Glomerular endothelial cell (primary cell): ENCODE measurements at regions not wholly inside any gene's neighbourhood (a gene's known extent, or its start where the extent isn't known, plus 50 kb on each side); places are given as distances from the start of the nearest gene placed in this dataset.

Experiments used
- DNase-seq: peaks from one replicate; pipeline ENCODE4 v3.0.0-alpha.2; 2011; ENCODE audit warnings: low read depth, low spot score; ENCODE audit errors: extremely low read depth

DNA sequence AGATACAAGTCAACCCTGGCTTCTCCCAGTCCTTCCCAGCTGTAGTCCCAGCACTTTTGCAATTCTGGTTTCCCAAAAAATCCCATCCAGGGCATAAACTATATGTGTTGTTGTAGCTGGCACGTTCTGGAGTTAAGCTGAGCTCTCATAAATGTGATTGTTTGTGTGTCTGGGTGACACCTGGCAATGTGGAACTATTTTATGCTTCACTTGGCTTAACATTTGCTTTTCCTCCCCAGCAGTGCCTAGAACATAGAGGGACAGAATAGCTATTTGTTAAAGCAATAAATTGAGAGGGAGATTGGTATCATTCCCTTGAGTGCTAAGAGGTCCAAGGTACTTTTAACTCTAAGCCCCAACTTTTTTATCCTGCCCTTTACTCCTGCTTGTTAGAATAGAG is 575.9 kb upstream of the NOX3 start:
- DNase-seq, result no peak

DNA sequence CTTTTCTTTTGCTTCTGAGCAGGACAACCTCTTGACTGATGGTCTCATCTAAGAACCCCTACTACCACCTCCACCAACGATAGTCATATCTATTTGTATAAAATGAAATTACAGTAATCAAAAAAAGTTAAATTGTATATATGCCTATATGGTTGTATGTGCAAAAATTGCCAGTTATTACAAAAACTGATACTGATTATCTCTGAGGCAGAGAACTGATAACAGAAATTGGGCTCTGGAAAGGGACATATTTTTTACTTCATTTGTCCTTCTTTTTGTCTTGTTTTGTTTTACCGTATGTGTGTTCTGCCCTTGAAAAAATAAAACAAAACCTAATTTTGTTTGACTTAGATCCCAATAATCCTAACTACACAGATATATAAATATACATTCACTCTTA is 574.4 kb upstream of the NOX3 start:
- no peak for DNase-seq

DNA sequence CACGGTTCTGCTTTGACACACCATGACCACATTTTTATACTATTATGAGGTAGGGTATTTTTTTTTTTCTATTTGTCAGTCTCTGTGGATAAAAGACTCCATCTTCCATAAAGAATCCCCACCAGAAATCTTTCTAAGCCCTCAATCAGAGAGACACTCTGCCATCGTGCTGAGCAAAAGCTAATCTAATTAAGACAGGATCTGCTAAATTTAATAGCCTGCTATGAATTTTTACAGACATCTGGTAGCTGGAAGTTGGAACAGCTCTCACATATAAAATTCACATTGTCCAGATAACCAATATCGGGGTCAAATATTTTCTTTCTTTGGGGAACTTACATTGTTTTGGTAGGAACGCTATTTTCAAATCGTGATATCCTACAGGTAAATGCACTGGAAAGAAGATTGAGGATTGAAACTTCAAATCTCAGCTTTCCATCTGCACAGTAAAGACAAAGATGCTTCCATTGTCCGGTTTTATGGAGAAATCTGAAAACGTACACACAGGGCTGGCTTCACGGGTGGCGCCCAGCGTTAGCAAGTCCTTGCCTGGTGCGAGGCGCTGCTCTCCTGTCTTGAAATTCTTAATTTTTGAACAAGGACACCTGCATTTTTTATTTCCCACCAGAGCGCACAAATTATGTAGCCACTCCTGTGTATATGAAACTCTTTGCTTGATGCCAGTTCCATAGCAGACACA is 573.8 kb upstream of the NOX3 start:
- DNase-seq, result no peak

DNA sequence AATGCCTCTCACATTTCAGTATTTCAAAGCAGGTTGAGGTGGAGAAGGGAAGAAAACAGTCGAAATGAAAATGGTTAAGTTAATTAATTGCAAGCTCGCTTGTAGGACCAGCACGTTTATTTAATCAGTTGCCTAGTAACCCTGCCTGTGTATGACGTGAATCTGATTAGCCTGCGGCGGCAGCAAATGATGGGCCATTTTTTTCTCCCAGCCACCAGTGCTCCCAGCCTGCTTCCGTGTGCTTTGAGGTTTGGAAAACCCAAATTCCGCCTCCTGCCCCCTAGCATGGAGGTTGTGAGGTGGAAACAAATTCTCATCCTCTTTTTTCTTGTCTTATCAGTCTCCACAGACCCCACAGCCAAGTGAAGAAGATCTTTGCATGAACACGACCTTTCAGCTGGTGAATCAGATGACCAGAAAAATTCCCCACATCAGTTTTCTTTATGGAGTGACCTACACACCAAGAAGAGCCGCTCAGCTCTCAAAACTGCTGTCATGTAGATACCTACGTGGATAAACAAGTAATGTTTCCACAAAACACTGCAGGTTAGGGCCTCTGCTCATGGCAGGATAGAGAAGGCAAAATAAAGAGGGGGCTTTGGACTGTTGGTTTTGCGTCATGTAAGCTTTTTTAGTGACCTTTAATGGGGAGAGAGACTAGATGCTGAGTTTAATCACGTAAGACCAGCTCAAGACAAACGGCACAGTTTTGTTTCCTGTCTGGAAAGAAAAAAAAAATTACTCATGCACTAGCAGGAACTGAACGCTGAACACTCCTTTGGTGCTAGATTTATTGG is 572.9 kb upstream of the NOX3 start:
- DNase-seq, result no peak

DNA sequence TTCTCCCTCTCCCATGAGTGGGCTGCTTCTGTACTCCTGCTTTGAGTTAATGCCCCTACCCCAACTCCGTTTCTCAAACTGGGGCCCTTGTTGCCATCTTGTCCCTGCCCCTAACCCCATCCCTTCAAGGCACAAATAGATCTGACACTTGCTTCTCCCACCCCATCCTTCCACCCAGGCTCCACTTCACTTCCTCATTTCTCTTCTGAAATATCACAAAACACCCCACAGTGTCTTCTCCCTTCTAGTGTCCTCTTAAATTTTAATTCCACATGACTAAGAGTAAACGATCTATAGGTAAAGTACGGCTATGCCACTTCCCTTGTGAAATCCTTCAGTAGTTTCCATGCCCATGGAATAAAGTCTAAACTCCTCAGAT is 571.6 kb upstream of the NOX3 start:
- DNase-seq, result no peak

DNA sequence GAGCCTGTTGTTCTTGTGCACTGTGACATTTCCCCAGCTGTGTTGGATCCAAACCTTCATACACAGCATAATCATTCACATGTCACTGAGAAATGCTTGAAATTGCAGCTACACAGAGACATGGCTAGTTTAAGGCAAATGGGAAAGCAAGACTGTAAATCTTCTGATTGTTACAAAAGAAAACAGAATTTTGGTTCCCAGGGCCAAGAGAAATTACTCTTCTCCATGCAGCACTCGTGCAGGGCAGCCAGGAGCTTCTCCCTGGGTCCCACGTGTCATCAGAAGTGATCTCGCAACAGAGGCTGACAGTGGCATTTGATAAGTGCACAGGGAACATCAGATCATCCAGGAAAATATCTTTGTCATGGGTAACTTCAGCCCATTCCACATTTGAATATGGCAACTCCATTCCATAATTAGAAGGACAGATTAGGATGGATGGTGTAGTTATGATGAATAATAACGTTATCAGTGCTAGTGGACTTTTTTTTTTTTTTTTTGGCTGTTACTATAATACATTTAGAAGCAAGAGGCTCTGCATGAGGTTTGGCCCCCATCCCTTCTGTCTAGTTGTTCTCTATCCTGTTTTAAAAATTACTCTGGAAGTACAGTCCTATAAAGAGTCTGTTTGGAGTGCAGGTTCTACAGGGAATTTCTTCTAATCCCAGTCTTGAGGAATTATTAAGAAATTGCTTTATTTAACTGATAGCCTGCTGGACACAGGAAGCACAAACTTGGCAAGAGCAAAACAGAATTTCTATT is 571.0 kb upstream of the NOX3 start:
- no peak for DNase-seq

DNA sequence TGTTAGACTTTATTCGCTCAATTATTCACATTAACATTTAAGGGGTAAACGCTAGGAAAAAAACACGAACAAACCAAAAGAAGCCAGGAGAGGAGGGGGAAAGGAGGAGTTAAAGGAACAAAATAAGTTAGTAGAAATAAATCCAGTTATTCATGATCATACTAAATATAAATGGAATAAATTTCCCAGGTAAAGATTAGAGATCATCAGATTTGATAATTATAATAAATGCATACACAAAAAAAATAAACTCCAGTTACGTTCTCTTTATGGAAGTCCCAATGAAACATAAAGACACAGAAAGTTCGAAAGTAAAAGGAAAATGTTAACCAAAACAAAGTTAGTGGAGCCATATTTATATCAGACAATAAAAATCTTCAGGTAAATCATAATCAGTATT is 568.7 kb upstream of the NOX3 start:
- no peak for DNase-seq

DNA sequence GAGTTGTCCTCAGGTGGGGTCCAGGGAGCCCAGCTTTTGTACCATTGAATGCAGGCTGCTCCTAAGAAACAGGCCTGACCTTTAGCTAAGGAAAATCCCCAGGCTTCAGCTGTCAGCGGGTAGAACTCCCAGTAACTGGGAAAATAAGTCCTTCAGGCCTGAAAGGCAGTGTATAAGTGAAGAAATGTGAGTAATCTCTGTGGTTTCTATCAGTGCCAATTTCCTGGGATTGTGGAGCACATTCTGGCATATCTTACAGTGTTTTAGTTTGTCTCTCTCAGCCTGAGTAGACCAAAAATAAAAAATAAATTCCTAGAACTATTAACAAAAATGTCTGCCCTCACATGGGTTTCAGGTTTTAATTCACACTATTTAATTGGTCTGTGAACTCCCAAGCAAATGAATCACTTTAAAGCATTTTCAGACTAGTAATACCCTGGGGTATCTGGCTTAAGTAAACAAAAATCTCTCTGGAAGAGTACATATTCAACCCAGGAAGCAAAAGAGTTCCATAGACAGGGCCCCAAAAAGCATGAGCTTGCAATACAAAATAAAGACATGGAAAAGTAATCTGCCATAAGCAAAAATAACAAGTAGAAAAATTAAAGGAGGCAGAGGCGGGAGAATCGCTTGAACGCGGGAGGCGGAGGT is 566.2 kb upstream of the NOX3 start:
- DNase-seq, result no peak

DNA sequence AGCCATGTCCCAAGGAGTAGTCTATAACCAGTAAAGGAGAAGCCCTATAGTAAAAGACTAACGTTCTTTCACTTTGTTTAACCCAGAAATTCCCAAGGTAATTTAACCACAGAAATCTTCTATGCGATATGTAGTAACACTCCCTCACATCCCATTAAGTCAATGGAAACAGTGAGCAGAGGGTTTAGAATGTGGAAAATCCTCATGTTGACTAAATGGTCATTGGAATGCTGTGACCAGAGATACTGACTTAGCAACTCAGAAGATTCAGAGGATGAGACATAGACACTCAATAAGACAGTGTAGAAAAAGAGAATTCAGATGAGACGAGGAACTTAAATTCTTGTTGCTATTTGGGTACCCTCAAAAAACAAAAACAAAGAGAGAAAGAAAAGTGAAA is 562.2 kb upstream of the NOX3 start:
- no peak for DNase-seq

DNA sequence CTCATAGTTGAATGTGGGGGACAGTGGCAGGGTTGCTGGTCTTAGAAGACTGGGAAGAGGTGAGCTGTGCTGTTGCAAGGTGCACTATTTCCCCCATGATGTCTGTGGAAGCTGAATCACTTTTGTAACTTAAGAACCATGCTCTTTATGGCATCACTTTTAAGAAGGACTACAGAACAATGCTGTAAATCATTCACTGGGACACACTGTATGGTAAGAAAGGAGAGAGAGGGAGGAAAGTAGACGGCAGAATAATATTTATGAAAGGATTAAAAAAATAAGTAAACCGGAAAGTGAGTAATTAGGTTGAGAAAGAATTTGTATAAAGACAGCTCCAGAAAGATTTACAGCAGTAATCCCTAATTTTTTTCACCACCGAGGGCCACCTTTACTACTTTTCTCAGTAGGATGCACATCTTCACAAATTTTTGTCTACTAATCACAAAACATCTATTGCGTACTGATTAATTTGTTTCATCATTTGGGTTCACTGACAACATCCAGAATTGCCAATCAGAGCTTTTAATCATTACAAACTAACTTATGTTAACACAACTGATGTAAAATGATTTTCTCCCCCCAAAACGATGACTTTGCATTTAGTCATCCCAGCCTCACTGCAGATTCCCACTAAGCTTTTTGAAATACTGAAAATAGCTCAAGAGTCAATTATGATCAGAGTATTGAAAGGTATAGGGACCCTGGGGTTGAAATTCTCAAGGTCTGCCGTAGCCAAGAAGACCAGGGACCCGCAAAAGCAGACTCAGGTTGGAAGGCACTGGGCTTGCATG is 560.7 kb upstream of the NOX3 start:
- DNase-seq, result no peak

DNA sequence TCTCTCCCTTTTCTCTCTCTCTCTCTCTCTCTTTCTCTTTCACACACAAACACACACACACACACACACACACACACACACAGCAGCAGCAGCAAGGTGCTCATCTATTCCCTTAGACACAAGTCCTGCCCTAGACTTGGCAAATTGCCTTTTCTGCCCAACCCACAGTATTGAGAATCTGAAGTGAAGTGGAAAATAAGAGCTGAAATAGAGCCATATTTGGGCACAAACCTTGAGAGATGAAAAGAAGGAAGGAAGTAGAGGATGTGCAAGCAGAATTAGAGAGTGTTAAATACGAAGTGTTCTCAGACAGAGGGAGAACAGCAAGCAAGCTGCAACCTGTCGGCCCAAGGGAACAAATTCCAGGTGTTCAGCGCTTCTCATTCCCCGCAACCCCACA is 557.5 kb upstream of the NOX3 start:
- no peak for DNase-seq

DNA sequence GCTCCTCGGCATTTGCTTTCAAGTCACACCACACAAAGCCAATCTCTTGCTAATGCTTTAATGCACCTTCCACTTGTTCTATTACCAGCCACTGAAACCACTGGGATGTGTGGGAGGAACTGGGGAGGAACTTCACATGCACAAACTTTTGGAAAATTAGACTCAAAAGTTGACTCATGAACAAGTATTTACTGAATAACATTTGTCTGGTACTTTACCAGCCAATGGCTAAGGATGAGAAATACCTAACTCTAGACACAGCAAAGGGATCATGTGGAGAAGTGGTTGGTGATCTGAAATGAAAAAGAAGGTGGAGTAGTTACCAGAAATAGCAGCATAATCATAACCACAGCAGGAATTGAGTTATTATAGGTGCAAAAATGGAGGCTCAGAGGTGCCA is 554.0 kb upstream of the NOX3 start:
- no peak for DNase-seq

DNA sequence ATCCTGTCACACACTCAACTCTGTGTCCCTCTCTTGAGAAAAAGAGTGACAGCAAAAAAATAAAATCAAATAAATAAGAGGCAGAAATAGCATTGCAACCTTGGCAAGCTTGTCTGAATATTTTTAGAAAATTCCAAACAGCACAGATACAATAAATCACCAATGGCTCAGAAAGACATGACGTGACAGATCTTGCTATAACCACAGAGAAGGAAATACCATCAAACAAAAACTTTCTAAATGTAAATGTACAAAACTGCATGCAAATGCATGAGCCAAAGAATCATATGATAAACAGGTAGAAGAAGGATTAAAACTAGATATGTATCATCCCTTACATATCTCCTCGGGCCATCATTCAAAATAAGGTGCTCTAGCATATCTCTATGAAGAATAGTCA is 549.2 kb upstream of the NOX3 start:
- no peak for DNase-seq

DNA sequence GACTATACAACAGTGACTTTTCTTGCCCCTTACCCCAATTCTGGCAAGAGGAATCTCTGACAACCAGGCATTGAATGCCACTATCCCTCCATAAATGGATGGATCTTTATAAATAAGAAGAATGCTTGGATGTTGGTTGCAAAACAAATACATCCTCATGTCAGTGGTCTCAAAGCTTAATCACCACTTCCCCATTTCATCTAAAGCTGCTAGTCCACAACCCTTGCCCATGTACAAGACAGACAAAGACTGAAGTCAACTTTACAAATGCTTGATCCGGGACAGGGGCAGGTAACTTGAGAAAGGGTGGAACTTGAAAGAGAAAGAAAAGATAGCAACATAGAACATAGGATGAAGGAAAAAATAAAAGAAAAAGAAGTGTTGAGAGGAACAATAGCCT is 540.5 kb upstream of the NOX3 start:
- no peak for DNase-seq

DNA sequence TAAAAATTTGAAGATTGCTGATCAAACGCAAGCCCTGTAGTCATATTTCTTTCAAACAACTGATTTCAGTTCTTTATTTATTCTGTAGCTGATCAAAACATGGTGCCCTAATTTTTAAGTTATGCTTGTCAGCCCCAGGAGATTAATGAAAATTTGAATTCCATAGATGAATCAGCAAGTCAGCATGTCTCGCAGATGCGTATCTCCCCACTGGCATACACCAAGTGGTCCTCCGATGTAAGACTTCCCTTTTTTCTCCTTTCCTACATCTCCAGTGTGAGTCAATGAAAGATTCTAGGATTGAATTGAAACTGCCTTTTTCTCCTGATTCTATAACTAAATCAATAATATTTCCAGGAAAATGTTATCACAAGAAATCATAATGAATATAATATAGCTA is 539.6 kb upstream of the NOX3 start:
- DNase-seq, result no peak

DNA sequence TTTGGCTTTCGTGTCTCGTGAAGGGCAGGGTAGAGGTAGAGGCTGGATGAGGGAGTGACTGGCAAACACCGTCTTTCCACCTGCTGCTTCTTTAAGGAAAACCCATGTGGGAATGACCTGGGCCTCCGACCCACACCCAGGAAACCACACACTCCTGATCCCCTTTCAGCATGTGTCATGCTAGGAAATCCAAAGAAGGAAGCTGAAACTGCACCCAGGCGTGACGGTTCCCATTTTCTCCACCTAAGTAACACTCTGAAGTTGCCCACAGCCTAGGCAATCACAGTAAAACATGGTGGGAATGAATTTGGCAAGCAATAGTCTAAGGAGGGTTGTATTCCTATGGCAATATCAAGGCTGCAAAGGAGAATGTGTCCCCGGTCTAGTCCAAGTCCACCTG is 538.4 kb upstream of the NOX3 start:
- DNase-seq, result no peak

DNA sequence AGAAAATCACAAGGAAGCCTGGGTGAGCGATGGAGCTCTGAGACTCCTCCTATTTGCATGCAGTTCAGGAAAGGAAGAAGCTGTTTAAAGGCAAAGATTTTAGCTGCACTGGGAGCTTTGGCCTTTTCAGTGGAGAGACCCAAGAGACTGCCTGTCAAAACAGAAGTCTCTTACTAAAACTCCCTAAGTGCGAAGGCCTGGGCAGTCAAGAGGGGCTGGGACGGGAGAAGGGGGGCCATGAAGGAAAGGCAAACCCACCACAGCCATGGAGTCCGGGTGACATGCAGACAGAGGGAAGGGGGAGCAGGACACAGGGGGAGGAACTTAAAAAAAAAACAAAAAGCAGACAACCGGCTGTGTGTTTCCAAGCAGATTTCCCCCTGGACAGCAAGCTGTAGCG is 537.6 kb upstream of the NOX3 start:
- DNase-seq, result no peak

DNA sequence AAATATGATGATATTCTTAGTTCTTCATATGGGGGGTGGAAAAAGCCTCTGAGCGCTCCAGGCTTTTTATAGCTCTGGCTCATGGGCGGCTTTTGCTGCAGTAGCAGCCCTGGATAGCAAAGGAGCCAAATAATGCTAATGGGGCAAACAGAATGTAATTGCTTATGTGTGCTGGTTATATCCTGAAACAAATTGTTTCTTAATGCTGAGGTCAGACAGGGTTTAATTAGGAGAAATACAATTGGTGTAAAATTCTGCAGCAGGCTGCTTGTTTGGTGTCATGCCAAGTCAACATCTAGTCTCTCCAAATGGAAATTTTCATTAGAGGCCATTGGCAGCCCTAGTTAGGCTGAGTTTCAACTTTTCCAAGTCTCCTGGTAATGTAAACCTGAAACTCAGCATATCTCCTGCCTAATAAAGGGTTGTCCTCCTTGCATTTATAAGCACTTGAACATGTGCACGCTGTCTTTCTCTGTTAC is 530.1 kb upstream of the NOX3 start:
- DNase-seq, result no peak

DNA sequence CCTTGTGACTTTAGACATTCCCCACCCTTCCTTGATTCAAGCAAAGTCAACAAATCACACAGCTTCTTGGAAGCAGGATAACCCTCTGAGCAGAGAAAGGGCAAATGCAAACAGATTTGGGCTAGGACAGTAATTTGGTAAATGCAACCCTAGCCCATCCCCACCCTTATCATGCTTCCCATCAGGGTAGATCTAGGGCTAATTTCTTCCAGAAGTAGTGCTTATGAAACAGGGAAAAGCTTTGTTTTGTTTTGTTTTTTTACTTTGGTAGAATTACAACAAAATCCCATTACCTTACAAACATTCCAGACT is 525.1 kb upstream of the NOX3 start:
- DNase-seq, result no peak

DNA sequence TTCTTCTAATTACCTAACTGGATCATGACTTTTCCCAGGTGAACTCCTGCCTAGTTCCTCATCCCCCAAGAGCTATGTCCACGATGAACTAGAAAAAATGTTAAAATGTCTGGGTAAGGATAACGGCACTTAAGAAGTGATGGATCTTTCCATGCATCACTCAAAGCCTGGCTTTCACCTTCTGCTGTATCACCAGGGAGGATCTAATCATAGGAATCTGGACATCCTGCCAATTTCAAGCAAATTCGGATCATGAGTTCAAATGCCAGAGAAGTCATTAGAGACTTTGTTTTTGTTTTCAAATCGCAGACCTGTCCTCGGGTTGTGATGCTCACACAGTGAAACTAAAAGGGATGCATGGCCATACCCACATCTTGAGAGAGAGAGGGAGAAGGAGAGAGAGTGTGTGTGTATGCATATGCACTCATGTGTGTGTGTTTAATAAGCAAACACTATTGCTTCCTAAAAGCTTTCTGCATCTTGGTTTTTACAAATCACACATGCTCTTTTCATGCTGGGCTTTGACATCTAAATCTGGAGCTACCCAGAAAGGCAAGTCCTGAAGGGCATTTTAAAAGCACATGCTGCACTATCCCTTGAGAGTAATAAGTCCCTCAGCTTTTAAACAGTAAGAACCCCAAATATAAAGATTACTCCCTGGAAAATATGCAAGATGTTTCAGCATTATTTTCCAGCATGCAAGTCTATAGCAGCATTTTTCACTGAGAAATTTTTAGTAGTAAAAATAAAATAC is 524.6 kb upstream of the NOX3 start:
- DNase-seq, result no peak
